Fibroblast of skin of abdomen (primary cell): ENCODE measurements at regions not wholly inside any gene's neighbourhood (a gene's known extent, or its start where the extent isn't known, plus 50 kb on each side); places are given as distances from the start of the nearest gene placed in this dataset.
"Not testable (repeated sequence)": the region's sequence is repeated elsewhere in the genome, so short reads cannot be mapped to it uniquely, and the experiment has no call there.

Experiments used
- DNase-seq: peaks from one replicate; pipeline ENCODE4 v3.0.0-alpha.2; 2013

GRCh38 chr13:80903911-80904310 is 563.0 kb upstream of the SPRY2 start:
- peak; percentile 7 for DNase-seq

GRCh38 chr13:80901530-80901929 is 560.6 kb upstream of the SPRY2 start:
- no peak for DNase-seq

- DNase-seq, result peak; percentile 49
These were observed 560.2 kb upstream of the SPRY2 start for GRCh38 chr13:80901111-80901510.

DNA sequence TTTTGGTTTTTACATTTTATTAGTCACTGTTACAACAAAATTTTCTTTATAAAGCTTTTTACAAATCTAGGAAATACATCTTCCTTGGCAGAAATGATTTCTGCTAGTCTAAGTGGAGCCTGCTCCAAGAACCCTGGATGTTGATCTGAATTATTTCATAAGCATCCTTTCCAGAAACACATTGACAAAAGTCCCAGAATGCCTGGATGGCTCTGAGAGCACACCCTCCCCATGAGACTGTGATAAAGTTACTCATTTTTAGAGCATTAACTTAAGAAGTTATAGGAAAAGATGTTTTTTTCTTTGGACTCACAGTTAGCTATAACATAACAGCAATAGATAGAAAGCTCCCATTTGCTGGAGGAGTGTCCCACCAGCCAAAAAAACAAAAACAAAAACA is 559.6 kb upstream of the SPRY2 start:
- no peak for DNase-seq

GRCh38 chr13:80897641-80898040 is 556.7 kb upstream of the SPRY2 start:
- DNase-seq, result not testable (repeated sequence)

DNA sequence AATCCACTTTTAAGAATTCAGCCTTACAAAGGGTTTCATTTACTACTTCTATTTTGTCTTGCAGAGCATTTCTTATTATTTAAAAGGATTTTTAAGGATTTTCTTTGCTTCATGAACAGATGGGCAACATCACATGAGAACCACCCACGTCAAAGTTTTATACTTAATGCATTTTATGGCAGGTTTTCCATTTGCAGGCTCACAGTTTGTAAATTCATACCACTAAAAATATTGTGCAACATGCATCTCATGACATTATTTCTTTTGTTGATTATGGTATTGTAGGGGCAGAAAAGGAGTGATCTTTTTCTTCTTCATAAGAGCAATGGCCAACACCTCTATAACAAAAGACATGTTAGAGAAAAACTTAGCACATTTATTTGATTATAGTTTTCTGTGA is 554.0 kb upstream of the SPRY2 start:
- no peak for DNase-seq

GRCh38 chr13:80889829-80890228 is 548.9 kb upstream of the SPRY2 start:
- no peak for DNase-seq

- DNase-seq, result no peak
These were observed 547.5 kb upstream of the SPRY2 start for GRCh38 chr13:80888390-80888789.

GRCh38 chr13:80884056-80884785 is 543.3 kb upstream of the SPRY2 start:
- DNase-seq, result no peak

- DNase-seq, result no peak
These were observed 542.6 kb upstream of the SPRY2 start for GRCh38 chr13:80883545-80883944.

DNA sequence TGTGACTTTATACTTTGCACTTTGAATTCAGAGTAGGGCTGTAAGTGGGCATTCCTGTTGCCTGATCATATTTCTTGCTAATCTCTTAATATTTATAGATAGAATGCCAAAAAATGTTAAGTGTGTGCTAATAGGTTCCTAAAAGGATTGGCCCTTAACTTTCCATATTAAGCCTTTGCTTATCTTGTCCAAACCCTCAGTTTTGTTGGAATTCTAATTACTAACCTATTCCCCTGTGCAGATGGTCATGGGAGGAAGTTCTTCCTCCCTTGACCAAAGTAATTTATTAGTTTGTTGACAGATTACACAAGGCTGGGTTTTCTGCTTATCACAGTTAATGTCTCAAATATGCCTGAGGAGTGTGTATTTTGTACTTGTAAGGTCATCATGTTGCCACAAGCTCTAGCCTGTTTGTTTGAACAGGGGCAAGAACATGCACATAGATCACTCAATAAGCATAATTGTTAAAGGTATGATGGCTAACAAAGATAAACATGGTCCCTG is 541.1 kb upstream of the SPRY2 start:
- peak; percentile 39 for DNase-seq

GRCh38 chr13:80881495-80881894 is 540.6 kb upstream of the SPRY2 start:
- DNase-seq, result no peak

DNA sequence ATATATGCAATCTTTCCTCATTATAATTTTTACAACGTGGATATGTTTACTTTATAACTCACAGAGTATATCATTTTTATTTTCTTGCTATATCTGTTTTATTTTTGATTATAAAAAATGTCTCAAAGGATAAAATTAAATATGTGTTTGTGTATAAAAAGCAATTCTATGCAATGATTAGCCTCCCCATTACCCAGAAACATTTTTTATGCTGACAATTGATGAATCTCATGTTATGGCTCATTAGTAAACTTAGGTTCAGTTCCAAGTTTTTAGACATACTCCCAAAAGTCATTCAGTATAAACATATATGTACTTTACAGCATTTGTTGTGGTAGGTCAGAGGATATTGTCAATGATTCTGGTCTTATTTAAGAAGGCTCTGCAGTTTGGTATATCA is 540.1 kb upstream of the SPRY2 start:
- DNase-seq, result no peak

DNA sequence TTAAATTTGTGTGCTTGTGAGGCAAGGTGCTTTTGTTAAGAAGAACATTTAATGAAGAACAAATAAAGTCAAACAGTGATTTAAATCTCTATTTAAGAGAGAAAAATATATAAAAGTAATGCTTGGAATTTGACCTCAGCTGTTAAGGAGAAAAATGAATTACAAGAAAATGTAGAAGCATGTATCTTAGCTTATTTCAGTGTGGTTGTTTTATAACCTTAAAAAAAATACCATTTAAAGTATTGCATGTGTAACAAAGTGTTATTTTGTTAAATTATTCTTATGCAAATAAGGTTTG is 537.0 kb upstream of the SPRY2 start:
- DNase-seq, result no peak

GRCh38 chr13:80877209-80877943 is 536.5 kb upstream of the SPRY2 start:
- DNase-seq, result no peak

- DNase-seq, result no peak
These were observed 532.7 kb upstream of the SPRY2 start for GRCh38 chr13:80873589-80873988.

- not testable (repeated sequence) for DNase-seq
These were observed 531.0 kb upstream of the SPRY2 start for GRCh38 chr13:80871971-80872370.

DNA sequence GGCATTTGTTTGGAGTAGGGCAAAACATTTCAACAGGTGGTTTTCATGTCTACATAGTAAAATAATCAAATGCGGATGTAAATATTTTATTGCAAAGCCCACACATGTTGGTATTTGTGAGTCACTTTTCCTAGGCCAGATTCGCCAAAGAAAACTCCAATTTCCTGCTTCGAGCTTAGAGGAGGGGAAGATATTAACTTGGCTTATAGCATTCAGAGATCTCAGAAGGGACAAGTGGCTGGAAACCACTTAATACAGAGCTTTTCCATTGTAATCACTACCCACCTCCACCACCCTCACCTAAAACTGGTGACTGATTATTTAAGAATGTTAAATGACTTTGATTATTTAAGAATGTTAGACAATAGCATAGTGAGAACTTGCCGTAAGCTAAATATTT is 530.6 kb upstream of the SPRY2 start:
- peak; percentile 63 for DNase-seq

DNA sequence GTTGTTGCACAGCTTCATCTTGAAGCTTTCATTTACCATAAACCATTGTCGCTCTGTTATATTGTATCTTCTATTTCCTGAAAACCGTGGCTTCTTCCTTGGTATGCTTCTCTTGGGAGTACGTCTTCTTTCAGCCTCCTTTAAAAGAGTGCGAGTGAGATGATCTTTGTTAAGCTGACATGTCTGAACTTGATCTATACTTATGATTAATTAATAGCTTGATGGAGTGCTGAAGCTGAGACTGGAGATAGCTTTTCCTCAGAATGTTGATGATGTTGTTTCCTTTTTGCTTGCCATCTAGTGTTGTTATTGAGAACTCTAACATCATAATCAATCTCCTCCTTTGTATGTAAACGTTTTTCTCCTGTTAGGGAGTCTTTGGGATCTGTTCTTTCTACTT is 529.3 kb upstream of the SPRY2 start:
- DNase-seq, result no peak

DNA sequence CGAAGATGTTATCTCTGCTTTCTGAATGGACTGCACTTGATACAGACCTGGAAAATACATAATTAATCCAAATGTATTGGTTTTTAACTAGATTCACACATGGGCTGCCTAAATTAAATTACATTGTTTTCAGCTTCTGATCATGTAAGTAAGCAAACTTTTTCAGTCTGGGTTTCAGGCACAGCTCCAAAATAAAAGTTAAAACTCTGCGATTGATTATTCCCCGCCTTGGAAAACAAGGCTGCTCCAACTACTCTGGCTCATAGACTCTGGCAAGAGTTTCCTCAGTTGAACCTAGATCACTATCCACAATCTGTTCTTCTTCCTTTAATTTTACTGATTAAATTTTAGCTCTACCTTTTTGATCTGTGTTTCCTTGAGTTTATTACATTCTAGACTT is 526.0 kb upstream of the SPRY2 start:
- no peak for DNase-seq

DNA sequence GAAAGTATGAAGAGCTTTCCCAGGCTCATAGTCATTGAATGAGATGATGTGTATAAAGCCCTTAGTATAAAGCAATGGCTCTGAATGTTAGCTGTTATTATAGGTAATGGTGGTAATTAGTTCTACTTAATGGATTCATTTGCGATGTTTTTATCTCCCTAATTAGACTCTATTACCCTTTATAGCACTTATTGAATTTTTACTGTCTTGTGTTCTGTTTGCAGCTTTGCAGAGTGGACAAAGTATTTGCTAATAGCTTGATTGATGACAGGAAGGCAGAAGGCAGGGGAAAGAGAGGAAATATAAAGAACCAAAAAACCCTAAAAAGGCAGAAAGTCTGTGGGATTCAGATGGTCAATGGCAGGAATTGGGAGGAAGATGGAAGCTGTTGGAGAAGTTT is 524.4 kb upstream of the SPRY2 start:
- DNase-seq, result no peak

DNA sequence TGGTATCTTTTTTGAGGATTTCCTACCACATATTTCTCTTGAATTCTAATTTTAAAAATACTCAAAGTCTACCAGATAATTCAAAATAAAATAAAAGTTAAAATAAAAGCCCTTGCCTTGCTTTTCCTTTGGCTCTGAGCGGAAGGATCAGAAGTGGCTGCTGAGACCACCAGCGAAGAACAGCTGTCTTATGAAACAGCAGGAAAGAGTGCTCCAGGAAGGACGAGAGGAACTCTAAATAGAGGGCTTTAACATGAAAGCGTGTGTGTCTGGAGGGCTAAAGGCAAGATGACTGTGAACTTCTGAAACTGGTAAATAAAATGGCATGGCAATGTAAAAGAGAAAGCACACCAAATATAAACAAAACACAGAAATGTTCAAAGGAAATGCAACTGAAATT is 521.5 kb upstream of the SPRY2 start:
- no peak for DNase-seq

DNA sequence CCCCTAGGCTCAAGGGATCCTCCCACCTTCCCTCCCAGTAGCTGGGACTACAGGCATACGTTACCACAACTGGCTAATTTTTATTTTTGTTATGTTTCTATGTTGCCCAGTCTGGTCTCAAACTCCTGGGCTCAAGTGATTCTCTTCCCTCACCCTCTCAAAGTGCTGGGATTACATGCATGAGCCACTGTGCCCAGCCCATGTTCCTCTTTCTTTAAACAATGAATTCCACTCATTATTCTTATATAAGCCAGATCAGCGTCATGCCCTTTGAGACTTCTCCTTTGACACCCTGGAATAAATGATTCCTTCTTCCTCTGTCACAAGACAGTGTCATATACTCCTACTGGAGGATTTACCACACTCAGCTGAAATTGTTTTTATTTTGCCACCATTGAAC is 519.9 kb upstream of the SPRY2 start:
- no peak for DNase-seq

DNA sequence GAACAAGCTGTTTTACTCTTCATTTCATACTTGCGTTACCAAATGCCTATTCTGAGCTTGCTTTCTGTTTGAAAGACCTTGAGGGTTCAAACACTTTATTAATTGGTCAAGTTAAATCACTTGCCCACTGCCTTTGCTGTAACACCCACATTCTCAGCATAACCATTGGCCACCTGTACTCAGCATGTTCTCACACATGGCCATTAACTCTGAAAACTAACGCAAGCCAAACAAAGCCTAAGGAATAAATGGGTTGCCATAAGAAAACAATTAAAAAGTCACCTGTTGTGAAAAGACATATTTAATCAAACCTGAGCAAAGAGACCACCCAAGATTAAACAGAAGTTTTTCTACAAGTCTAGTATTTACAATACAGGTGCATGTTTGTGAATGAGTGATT is 517.2 kb upstream of the SPRY2 start:
- DNase-seq, result no peak
